Limb (tissue), 2 donors: ENCODE measurements at regions not wholly inside any gene's neighbourhood (a gene's known extent, or its start where the extent isn't known, plus 50 kb on each side); places are given as distances from the start of the nearest gene placed in this dataset.
A peak's percentile ranks its signal among the peaks of the same experiment; 100 is the strongest.

Experiments used
- DNase-seq, 2 donors: peaks; one replicate each; pipeline ENCODE4 v3.0.0-alpha.2; 2016; ENCODE audit errors: extremely low spot score in 2 of 2

- DNase-seq = no peak
These were observed 170.2 kb downstream of the THBS2 start for GRCh38 chr6:169083508-169083874.

DNA sequence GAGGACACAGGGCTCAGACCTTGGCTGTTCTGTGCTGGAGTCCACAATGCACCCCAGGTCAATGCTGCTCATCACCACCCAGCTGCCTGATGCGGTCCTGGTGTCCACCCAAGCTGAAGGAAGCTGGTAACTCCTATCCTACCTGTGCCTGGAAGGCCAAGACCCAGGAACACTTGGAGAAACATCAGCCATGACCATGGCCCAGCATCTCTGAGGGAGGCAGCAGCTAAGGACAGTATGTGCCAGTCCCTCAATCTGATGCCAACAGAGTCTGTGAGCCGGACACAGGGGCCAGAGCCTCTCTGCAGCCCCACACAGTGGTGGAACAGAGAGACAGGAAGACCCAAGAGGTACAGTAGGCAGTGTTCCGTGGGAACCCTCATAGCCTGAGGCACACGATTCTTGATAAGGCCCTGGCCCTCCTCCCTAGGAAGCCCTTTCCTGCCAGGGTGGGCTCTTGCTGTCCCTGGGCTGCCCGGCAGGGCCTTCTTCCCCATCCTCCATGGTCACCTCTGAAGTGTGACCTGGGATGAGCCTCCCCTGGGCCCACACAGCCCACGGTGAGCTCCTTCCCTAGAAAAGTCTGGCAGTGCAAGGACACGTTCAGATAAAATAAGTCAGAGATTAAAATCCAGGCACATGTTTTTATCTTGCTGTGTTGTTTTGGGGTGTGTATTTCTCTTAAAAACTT, 170.7 kb downstream of the THBS2 start:
- no peak for DNase-seq

DNA sequence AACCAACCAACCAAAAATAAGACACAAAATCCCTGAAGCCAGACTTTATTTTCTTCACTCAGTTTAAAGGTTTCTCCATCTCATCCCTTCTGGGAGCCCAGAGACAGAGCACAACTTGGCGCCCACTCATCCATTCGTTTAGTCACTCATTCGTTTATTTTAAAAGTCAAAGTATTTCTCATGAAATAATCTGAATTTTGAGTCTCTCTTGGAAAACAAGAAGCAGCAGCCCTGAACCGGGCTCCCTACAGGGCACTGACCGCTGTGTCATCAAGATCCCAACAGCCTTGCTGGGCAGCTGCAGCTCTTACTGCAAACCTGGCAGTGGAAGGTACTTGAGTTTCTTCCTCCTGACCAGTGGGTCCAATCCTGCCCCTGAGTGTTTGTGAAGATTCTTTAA, 171.6 kb downstream of the THBS2 start:
- DNase-seq = no peak

- DNase-seq = no peak
These were observed 172.4 kb downstream of the THBS2 start for GRCh38 chr6:169081248-169081647.

GRCh38 chr6:169079650-169080049, 174.0 kb downstream of the THBS2 start:
- DNase-seq = no peak

- DNase-seq = no peak
These were observed 175.1 kb downstream of the THBS2 start for GRCh38 chr6:169078399-169079145.

DNA sequence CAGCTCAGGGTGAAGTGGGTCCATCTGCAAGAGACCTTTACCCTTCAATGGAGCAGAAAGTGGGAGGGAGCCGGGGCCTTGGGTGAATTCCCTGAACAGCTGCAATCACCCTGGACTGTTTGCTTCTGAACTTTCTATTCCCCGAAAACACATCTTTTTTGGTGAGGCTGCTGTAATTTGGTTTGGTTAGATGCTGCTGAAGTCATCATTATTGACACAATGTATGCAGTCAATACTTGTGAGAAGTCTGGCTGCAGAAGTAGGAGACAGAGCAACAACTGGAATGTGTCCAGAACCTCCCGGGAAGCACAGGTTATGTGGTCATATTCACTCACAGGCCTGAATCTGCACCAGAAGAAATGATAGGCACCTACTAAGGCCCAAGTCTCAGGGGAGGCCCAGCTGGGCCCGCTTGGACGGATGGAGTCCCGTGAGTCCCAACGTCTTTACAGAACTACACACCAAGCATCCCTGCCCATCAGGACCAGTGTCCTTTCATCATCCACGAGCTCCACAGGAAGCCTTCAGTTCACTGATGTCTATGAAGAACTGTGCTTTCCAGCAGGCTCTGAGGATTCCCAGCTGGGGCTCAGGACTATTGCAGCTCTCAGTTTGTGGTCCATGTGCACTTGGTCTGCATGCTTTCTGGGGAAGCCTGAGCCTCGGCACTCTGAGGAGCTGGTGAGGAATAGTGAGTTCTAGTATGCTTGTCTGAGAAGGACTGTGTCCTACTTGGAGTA, 177.6 kb downstream of the THBS2 start:
- DNase-seq = no peak

- peak; percentile 48 to 76 for DNase-seq
These were observed 178.3 kb downstream of the THBS2 start for GRCh38 chr6:169075211-169075914.

GRCh38 chr6:169074526-169074925, 179.1 kb downstream of the THBS2 start:
- no peak for DNase-seq

DNA sequence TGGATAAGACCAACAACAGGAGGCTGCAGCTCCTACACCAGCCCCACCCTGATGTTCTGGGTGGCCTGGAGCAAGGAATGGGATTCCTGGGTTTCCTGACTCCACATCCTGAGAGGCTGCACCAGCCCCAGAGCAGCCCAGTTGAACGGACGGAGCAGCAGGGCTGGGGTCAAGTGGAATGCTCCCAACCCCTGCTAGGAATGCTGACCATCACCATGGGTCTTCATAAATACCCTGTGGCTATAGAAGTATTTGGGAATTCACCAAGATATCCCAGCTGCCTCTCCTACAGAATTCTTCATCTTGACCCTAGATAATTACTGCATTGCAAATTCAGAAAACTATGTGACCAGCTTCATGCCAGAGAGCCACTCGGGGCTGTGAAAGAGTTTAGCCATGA, 180.3 kb downstream of the THBS2 start:
- DNase-seq = no peak

GRCh38 chr6:169072127-169073042, 181.3 kb downstream of the THBS2 start:
- no peak for DNase-seq

GRCh38 chr6:169071394-169071793, 182.3 kb downstream of the THBS2 start:
- no peak for DNase-seq

DNA sequence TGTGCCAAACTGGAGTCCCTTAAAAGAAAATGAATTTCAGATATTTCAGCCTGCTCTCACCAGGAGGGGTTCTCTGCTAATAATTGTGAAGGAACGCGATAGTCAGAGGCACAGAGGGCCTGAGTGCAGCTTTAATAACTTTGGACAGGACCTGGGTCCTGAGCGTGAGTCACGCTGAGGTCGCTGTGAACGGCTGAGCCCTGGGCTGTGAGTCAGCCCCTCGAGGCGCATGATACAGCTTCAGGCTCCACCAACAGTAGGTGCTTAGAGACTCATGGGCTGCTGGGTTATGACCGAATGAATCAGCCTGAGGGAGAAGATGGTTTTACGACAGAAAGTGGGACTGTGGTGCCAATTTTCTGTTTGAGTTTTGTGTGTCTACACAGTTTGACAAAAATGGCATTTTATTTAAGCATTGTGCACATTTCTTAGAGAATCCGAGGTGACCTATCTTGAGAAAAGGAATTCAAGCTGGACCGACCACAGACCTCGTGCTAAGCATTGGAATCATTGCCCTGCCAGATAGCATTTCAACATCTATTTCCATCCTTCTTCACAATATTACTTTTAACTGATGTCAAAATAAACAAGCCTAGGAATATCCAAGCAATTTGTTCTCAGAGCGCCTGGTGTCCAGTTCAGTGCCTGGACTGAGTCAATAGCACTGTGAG, 183.0 kb downstream of the THBS2 start:
- DNase-seq = no peak

- DNase-seq = no peak
These were observed 184.3 kb downstream of the THBS2 start for GRCh38 chr6:169069356-169069755.

DNA sequence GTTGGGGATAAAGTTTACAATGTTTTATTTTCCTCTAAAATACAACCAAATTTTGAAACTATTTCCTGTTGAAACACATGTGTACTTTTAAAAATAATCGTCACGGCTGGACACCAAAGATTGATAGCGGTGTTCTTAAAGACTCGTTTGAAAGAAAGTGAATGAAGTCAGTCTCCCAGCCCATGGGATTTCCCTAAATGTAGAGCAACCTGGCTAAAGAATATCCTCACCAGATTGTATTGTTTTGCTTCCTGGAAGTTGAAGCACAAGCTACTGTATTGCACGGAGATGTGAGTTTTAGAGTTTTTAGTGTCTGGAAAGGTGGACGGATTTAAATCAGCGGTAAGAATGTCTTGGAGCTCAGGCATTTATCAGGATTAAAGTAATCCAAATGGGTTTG, 189.5 kb downstream of the THBS2 start:
- DNase-seq = peak in 1 of 2 donors; percentile 27

GRCh38 chr6:169062272-169062671, 191.4 kb downstream of the THBS2 start:
- DNase-seq = no peak

DNA sequence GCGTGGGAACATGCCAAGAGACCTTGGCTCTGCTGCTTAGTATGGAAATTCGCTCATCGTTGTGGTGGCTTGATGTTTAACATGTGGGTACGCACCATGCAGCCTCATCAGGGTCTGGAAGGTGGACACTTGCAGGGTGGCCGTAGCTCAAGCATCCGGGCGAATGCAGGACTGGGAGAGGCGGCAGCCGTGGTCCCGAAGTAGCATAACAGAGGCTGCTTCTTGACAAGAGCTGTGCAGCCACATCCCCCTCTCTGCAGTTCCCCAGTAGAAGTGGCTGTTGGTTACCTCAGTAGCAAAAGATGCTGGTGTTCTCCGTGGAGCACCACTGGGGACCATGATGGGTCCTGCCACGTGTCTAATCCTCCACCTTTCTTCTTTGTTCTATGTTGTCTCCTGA, 195.0 kb downstream of the THBS2 start:
- DNase-seq = no peak

DNA sequence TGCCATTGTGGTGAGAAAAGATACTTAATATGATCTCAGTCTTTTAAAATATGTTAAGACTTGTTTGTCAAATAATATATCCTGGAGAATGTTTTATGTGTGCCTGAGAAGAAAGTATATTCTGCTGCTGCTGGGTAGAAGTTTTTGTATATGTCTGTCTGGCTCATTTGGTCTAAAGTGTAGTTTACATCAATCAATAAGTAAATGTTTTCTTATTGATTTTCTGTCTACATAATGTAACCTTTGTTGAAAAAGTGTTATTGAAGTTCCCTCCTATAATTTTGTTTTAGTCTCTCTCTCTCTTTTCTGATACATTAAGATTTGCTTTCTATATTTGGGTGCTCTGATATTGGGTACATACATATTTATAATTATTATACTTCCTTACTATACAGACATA, 201.2 kb downstream of the THBS2 start:
- no peak for DNase-seq

DNA sequence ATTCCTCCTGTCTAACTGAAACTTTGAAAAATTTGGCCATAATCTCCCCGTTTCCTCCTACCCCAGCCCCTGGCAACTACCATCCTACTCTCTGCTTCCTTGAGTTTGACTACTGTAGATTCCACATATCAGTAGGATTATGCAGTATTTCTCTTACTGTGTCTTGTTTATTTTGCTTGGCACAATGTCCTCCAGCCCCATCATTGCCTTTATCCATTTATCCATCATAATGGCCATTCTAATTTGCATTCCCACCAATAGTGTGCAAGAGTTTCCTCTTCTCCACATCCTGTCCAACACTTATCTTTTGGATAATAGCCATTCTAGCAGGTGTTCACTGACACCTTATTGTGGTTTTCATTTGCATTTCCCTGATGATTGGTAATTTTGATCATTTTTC, 202.3 kb downstream of the THBS2 start:
- no peak for DNase-seq

DNA sequence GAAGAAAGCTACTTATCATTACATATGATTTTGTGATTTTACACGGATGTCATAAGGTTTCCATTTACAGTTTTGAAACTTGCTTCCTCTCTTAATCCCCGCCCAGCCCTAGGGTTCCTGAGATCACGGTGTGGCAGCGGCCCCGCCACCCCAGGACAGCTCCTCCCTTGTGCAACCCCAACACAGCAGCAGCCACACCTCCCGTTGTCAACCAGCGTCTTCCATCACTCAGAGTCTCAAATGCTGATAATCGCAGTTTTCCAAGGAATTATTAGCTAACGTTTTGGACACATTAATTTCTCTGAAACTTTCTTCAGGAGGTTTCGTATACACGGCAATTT, 204.8 kb downstream of the THBS2 start:
- no peak for DNase-seq
